ENCODE measurements at regions not wholly inside any gene's neighbourhood (a gene's known extent, or its start where the extent isn't known, plus 50 kb on each side); places are given as distances from the start of the nearest gene placed in this dataset.
"Not testable (repeated sequence)": the region's sequence is repeated elsewhere in the genome, so short reads cannot be mapped to it uniquely, and the experiment has no call there.

GRCh38 chr3:153269730-153270129 is 107.7 kb downstream of the RAP2B start:
- CTCF ChIA-PET: no interaction called here
- POLR2A ChIA-PET: no interaction called here

GRCh38 chr3:153273217-153273616 is 111.2 kb downstream of the RAP2B start:
- intact Hi-C loops (cut with DNase I, micrococcal nuclease): no loop called here
- Mint-ChIP-seq H3K27ac (no peak overlapping the region), H3K9me3 (ENCODE audit: low read depth) (no peaks in the 10 kb centered on the region), H3K36me3 (ENCODE audit: low read depth) (no peaks in the 10 kb centered on the region), H3K4me3 (no peak overlapping the region), H3K4me1 (peaks cover 5% of the 10 kb centered on the region), H3K27me3 (no peaks in the 10 kb centered on the region)
- ChIA-PET POLR2A (no interaction called here), CTCF (interaction anchor here (1.5 kb wide), 1 partner anchor 11 kb away, joined by 3 read pairs; no protein-coding TSS in a partner anchor)
- DNase-seq (no peak), ATAC-seq (no peak)

More at GRCh38 chr3:153269730-153270129, 107.7 kb downstream of the RAP2B start:
- H3K4me3 Mint-ChIP-seq: no peak overlapping the region
- H3K27me3 Mint-ChIP-seq: no peaks in the 10 kb centered on the region
- peaks cover 5% of the 10 kb centered on the region for H3K4me1 Mint-ChIP-seq
- DNase-seq (no peak), ATAC-seq (no peak)
- intact Hi-C loops (cut with DNase I, micrococcal nuclease): no loop called here
- no peaks in the 10 kb centered on the region for H3K36me3 Mint-ChIP-seq (ENCODE audit: low read depth)
- H3K27ac Mint-ChIP-seq: no peak overlapping the region
- no peaks in the 10 kb centered on the region for H3K9me3 Mint-ChIP-seq (ENCODE audit: low read depth)

DNA sequence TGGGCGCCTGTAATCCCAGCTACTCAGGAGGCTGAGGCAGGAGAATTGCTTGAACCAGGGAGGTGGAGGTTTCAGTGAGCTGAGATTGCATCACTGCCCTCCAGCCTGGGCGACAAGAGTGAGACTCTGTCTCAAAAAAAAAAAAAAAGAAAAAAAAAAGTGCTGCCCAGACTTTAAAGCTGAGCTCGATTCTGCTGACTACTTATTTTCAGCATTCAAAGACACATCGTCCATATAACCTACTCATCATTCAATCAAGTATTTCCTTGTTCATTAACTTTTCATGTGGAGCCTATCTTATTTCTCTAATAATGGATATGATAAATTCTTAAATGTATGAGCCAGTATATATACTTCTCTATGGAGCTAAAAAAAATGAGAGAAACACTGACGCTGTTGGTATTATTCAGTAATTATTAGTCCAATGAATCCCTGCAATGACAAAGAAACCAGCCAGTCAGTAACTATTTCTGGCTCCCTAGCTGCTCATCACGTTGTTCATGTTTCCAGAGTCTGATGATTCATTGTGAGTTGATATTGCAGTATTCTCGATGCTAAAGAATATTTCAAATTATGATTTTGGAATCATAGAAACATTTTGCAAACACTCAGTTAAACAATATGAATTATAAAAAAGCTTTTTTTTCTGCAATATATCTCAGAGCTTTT is 111.9 kb downstream of the RAP2B start:
- H3K36me3 Mint-ChIP-seq (ENCODE audit: low read depth): no peaks in the 10 kb centered on the region
- CTCF ChIA-PET: interaction anchor here (0.6 to 1.5 kb wide), 2 partner anchors 10 to 231 kb away, joined by 3 to 4 read pairs; no protein-coding TSS in a partner anchor
- no peak overlapping the region for H3K27ac Mint-ChIP-seq
- no peak overlapping the region for H3K4me3 Mint-ChIP-seq
- POLR2A ChIA-PET: interaction anchor here (0.6 kb wide), 1 partner anchor 20 kb away, joined by 4 read pairs; no protein-coding TSS in a partner anchor
- no peaks in the 10 kb centered on the region for H3K9me3 Mint-ChIP-seq (ENCODE audit: low read depth)
- no peaks in the 10 kb centered on the region for H3K27me3 Mint-ChIP-seq
- intact Hi-C loops (cut with DNase I, micrococcal nuclease): no loop called here
- DNase-seq (no peak), ATAC-seq (no peak)
- peaks cover 5% of the 10 kb centered on the region for H3K4me1 Mint-ChIP-seq

DNA sequence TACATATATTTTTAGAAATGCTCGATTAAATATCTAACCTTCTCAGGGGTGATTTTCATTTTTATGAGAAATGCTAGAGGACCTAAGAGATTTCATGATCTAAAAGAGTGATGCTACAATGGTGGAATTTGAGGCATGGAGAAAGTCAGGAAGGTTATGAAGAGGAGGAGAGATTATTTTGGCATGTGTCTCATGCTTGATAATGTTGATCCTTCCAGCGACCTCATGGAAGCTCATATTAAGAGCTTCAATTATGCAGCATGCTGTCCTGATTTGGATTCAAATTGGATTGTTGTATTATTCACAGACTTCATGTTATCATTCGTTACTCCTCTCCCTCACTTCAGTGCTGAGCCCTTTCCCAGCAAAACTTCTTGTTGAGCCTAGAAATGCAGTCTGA is 112.5 kb downstream of the RAP2B start:
- Mint-ChIP-seq H3K27ac (no peak overlapping the region), H3K4me3 (no peak overlapping the region), H3K36me3 (ENCODE audit: low read depth) (no peaks in the 10 kb centered on the region), H3K4me1 (peaks cover 5% of the 10 kb centered on the region), H3K9me3 (ENCODE audit: low read depth) (no peaks in the 10 kb centered on the region), H3K27me3 (no peaks in the 10 kb centered on the region)
- ChIA-PET CTCF (interaction anchor here (1.5 kb wide), 1 partner anchor 10 kb away, joined by 3 read pairs; no protein-coding TSS in a partner anchor), POLR2A (no interaction called here)
- no peak for ATAC-seq
- intact Hi-C loops (cut with DNase I, micrococcal nuclease): no loop called here
- no peak for DNase-seq

- POLR2A ChIA-PET: no interaction called here
- H3K4me3 Mint-ChIP-seq: no peak overlapping the region
- intact Hi-C loops (cut with DNase I, micrococcal nuclease): no loop called here
- peaks cover 5% of the 10 kb centered on the region for H3K4me1 Mint-ChIP-seq
- DNase-seq (no peak), ATAC-seq (no peak)
- no peak overlapping the region for H3K27ac Mint-ChIP-seq
- no peaks in the 10 kb centered on the region for H3K9me3 Mint-ChIP-seq (ENCODE audit: low read depth)
- CTCF ChIA-PET: interaction anchor here (0.5 kb wide), 1 partner anchor 40 kb away, joined by 3 read pairs; no protein-coding TSS in a partner anchor
- H3K36me3 Mint-ChIP-seq (ENCODE audit: low read depth): no peaks in the 10 kb centered on the region
- no peaks in the 10 kb centered on the region for H3K27me3 Mint-ChIP-seq
Observed at GRCh38 chr3:153275514-153275913, 113.5 kb downstream of the RAP2B start.

DNA sequence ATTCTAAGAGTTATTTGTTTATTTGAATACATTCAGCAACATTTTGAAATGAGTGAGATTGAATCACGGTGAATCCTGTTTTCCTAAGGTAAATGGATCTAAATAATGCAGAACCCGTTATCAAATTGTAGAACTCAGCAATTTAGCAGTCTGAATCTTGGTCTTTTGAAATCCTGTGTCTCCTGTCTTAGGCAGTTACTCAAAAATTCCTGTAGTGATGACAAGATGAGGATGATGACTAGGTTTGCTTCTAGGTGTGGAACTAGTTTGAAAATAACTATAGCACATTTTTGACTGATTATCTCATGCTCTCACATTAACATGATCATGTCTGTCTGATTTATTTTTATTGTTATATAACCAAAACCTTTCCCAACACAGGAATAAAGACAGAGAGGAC is 115.0 kb downstream of the RAP2B start:
- ATAC-seq: no peak
- H3K36me3 Mint-ChIP-seq (ENCODE audit: low read depth): no peaks in the 10 kb centered on the region
- no peak overlapping the region for H3K27ac Mint-ChIP-seq
- intact Hi-C loops (cut with DNase I, micrococcal nuclease): no loop called here
- H3K9me3 Mint-ChIP-seq (ENCODE audit: low read depth): no peaks in the 10 kb centered on the region
- POLR2A ChIA-PET: no interaction called here
- H3K4me1 Mint-ChIP-seq: peaks cover 5% of the 10 kb centered on the region
- H3K4me3 Mint-ChIP-seq: no peak overlapping the region
- CTCF ChIA-PET: no interaction called here
- no peak for DNase-seq
- H3K27me3 Mint-ChIP-seq: no peaks in the 10 kb centered on the region

GRCh38 chr3:153281236-153281997 is 119.4 kb downstream of the RAP2B start:
- H3K36me3 Mint-ChIP-seq (ENCODE audit: low read depth); CTCF ChIA-PET; H3K27ac Mint-ChIP-seq; H3K27me3 Mint-ChIP-seq; H3K9me3 Mint-ChIP-seq (ENCODE audit: low read depth); ATAC-seq; DNase-seq; H3K4me3 Mint-ChIP-seq; intact Hi-C loops (cut with DNase I, micrococcal nuclease); POLR2A ChIA-PET: not testable (repeated sequence)
- peaks cover 20% of the 10 kb centered on the region for H3K4me1 Mint-ChIP-seq

DNA sequence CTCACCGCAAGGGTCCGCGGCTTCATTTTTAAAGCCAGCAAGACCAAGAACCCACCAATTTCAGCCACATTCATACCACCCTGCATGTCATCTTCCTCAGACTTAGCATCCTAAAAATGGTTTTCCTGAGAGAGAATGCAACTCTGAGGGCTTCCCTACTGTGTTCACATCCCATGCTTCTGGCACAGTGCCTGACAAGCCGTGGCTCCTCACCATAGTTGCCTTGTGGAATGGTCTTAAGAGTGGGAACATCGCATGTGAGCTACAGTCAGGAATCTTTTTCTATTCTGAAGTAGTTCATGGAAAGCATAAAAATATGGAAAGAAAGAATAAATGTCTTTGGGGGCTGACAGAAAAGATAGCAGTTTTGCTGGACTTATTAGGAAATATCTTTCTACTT is 120.3 kb downstream of the RAP2B start:
- Mint-ChIP-seq H3K4me3 (no peak overlapping the region), H3K36me3 (ENCODE audit: low read depth) (no peaks in the 10 kb centered on the region), H3K27me3 (no peaks in the 10 kb centered on the region), H3K27ac (no peak overlapping the region), H3K9me3 (ENCODE audit: low read depth) (no peaks in the 10 kb centered on the region), H3K4me1 (peaks cover 24% of the 10 kb centered on the region)
- DNase-seq (no peak), ATAC-seq (no peak)
- CTCF ChIA-PET: no interaction called here
- POLR2A ChIA-PET: interaction anchor here (0.6 kb wide), 1 partner anchor 807 kb away, joined by 4 read pairs; no protein-coding TSS in a partner anchor
- intact Hi-C loops (cut with DNase I, micrococcal nuclease): no loop called here

GRCh38 chr3:153284282-153284938 is 122.4 kb downstream of the RAP2B start:
- Mint-ChIP-seq H3K27ac (peak overlapping the region; percentile 90), H3K9me3 (ENCODE audit: low read depth) (no peaks in the 10 kb centered on the region), H3K27me3 (no peaks in the 10 kb centered on the region), H3K4me1 (peaks cover 38% of the 10 kb centered on the region), H3K4me3 (no peak overlapping the region), H3K36me3 (ENCODE audit: low read depth) (no peaks in the 10 kb centered on the region)
- DNase-seq (peak; percentile 70), ATAC-seq (peak; percentile 84)
- POLR2A ChIA-PET: no interaction called here
- intact Hi-C loops (cut with DNase I, micrococcal nuclease): no loop called here
- CTCF ChIA-PET: interaction anchor here (0.6 to 1.0 kb wide), 2 partner anchors 11 to 529 kb away, joined by 3 read pairs; no protein-coding TSS in a partner anchor

DNA sequence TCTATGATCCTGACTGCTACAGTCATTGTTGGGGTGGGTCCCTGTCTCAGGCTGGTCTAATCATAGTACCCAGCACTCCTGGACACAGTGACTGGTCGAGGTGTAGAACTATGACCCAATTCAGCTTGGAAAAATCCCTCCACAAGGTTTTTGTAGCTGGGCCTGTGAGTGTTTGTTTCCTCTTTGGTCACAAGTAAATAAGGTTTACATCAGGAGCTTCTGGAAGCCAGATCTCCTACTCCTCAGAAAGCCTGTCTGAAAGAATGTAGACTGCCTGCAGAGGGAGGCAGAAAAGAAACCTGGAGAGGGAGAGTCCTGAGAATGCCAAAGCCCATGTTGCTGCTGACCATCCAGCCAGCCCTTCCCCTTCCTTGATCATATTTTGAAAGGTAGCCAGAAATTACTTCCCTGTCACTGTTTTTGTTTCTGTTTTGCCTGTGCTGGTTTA is 123.2 kb downstream of the RAP2B start:
- ATAC-seq (no peak), DNase-seq (no peak)
- Mint-ChIP-seq H3K9me3 (ENCODE audit: low read depth) (no peaks in the 10 kb centered on the region), H3K36me3 (ENCODE audit: low read depth) (no peaks in the 10 kb centered on the region), H3K27ac (peak overlapping the region; percentile 16), H3K27me3 (no peaks in the 10 kb centered on the region), H3K4me1 (peaks cover 43% of the 10 kb centered on the region), H3K4me3 (no peak overlapping the region)
- ChIA-PET POLR2A (interaction anchor here (0.7 kb wide), 1 partner anchor 126 kb away, joined by 4 read pairs; no protein-coding TSS in a partner anchor), CTCF (interaction anchor here (0.6 kb wide), 1 partner anchor 530 kb away, joined by 3 read pairs; no protein-coding TSS in a partner anchor)
- intact Hi-C loops (cut with DNase I, micrococcal nuclease): loop anchor here (5.0 kb wide), 2 partner anchors 63 to 337 kb away; no protein-coding TSS in a partner anchor

DNA sequence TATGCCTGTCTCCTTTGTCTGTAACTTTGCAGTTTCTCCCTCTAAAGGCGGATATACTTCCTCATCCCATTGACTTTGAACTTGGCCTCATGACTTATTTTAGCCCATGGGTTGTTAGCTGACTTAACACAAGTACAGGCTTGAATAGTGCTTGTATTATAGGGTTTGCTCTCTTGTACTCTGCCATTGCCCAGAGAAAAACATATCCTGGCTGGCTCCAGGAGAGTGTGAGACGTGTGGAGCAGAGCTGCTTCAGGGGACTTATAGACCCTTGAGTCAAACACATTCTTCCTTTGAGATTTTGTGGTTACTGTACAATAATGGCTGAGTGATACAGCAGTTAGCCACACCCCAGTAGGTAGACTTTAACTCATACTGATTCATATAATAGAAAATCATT is 124.0 kb downstream of the RAP2B start:
- Mint-ChIP-seq H3K27ac (peak overlapping the region; percentile 28), H3K4me1 (peaks cover 50% of the 10 kb centered on the region), H3K9me3 (ENCODE audit: low read depth) (no peaks in the 10 kb centered on the region), H3K27me3 (no peaks in the 10 kb centered on the region), H3K4me3 (no peak overlapping the region), H3K36me3 (ENCODE audit: low read depth) (no peaks in the 10 kb centered on the region)
- ATAC-seq (peak; percentile 30), DNase-seq (no peak)
- CTCF ChIA-PET: no interaction called here
- intact Hi-C loops (cut with DNase I, micrococcal nuclease): loop anchor here (2.0 to 5.0 kb wide), 4 partner anchors 64 to 336 kb away; no protein-coding TSS in a partner anchor
- POLR2A ChIA-PET: no interaction called here

All from activated CD4-positive, alpha-beta T cell treated with anti-CD3 and anti-CD28 coated beads for 36 hours (primary cell).